OCI-LY3 (cell line): ENCODE measurements at regions not wholly inside any gene's neighbourhood (a gene's known extent, or its start where the extent isn't known, plus 50 kb on each side); places are given as distances from the start of the nearest gene placed in this dataset.

Source experiments
- EZH2phosphoT487 ChIP-seq: fragments of 200-600 bp; shearing (Covaris generic); IDR thresholded peaks from 2 replicates; pipeline ENCODE4 v1.6.1; 2018; ENCODE audit warnings: antibody characterized with exemption, mixed run types, low read depth
- TF ChIP-seq, protein P1 (sequence below): fragments of 200-600, 300-600 bp; sonication (generic); IDR thresholded peaks from 2 replicates; pipeline ENCODE4 v1.5.1; 2014; ENCODE audit warnings: antibody characterized with exemption, low read length, low read depth

DNA sequence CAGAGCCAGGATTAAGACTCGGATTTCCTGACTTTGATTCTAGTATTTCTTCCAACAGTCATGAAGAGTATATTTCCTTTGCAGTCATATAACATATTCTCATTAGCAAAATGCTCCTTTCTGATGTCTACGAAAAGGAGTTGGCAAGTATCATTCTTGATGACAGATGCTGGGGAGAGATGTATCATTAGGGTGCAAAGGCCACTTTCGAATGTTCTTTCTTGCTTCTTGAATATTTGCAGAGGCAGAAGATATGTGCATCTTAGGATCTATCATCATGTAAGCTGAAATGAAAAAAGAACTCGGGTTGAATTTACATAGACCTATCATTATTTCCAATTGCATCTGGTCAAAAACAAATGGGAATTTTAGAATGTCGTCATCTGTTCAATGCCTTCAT lies 294.4 kb downstream of the BAMBI start:
- TF ChIP-seq, protein P1, sequence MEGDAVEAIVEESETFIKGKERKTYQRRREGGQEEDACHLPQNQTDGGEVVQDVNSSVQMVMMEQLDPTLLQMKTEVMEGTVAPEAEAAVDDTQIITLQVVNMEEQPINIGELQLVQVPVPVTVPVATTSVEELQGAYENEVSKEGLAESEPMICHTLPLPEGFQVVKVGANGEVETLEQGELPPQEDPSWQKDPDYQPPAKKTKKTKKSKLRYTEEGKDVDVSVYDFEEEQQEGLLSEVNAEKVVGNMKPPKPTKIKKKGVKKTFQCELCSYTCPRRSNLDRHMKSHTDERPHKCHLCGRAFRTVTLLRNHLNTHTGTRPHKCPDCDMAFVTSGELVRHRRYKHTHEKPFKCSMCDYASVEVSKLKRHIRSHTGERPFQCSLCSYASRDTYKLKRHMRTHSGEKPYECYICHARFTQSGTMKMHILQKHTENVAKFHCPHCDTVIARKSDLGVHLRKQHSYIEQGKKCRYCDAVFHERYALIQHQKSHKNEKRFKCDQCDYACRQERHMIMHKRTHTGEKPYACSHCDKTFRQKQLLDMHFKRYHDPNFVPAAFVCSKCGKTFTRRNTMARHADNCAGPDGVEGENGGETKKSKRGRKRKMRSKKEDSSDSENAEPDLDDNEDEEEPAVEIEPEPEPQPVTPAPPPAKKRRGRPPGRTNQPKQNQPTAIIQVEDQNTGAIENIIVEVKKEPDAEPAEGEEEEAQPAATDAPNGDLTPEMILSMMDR: no peak
- TF ChIP-seq EZH2phosphoT487: no peak
